GM18526 (cell line): ENCODE measurements at regions not wholly inside any gene's neighbourhood (a gene's known extent, or its start where the extent isn't known, plus 50 kb on each side); places are given as distances from the start of the nearest gene placed in this dataset.

ENCODE experiments used
- POLR2A ChIP-seq: IDR thresholded peaks from 3 replicates; pipeline ENCODE4 v1.6.1; 2011; ENCODE audit not compliant: insufficient read length; ENCODE audit errors: extremely low read depth

DNA sequence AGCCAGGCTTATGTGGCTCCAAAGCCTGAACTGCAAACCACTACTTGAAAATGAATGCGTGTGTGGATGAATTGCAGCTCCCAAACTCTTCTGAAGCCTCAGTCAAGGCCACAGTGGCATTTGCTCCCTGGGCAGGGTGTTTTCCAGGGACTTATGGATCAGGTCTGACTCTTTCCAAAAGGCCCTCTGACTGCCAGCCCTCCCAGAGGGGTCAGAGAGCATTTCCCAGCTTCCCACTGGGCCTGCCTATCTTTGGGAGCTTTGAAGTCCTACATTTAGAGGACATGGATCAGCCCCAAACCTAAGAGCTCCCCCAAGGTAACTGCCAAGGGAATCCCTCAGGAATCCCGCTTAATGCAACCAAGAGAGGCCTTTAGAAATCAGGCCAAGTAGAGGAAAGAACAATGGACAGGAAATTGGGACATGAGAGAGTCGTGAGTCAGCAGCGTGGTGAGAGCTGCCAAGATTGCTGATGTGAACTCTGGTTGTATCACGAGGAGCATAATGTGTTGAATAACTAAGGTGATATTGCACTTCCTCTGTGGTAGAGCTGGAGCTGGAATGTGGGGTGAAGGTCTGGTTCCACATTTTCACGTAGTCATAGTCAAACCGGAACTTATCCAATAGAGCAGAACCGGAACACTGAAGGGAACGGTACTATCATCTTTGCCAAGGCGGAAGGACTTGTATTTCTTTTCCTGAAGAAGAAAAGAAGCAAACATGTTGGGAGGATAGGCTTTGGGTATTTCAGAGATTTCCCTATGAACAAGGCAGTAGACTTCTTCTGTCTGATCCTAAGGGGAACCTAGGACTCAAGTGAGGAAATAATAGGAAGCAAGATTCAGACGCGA, 99.4 kb upstream of the JUN start:
- TF ChIP-seq POLR2A, result no peak

DNA sequence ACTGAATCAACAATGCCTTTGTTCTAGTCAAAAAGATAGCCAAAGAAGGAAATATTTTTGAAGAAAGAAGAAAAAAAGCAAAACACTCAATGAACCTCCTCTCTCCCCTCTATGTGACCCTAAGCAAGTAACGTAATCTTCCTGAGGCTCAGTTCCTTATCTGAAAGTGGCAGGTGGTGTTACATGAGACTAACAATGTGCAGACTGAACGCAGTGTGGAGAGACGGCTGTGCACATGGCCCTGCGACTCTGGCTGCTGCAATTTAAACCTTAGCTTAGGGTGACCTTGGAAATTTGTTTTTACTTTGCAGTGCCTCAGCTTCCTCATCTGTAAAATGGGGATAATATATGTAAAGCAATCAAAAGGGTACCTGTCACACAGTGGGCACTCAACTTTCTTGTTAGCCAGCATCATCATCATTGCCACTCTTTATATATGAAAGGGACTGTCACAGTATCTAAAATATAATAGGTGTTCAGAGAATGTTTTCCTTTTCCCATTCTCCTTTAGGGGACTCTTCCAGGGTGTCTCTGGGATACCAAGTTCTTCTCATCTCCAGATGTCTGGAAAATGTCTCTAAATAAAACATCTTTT, 100.1 kb upstream of the JUN start:
- no peak for TF ChIP-seq POLR2A

DNA sequence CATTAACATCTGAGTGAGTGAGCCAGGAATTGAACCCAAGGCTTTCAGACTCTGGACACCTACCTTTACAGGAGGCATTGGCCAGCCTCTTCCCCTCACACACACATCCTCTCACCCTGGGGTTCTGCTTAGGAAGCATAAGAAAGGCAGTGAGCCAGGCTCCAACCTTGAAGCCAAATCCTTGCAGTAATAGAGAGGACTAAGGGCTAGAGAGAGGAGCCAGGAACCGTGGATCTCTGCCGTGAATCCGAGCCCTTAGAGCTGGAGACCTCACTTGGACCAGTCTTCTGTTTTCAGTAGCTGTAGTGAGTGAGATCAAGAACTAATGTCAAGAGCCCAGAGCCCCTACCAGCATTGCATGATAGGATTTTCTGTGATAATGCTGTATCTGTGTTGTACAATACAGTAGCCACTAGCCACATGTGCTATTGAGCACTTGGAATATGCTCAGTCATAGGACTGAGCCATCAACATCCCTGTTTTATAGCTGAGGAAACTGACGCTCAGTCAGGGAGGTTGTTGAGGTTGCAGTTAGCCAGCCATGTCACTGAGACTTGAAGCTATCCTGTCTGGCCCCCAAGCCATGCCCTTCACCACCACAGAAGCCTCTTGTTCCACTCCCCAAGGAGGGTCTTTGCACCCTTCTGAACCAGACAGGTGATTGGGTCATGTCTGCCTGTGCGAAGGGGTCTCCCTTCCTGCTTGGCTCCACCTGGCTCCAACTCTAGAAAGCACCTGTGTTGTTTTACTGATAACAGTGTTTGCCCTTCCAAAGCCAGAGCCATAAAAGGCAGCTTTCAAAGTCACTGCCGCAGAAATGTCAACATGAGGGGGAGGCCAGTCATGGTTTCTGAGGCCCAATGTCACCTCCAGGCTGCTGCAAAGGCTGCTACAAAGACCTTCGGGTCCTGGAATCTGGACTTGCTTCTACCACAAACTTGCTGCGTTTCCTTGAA, 101.1 kb upstream of the JUN start:
- TF ChIP-seq POLR2A, result no peak

DNA sequence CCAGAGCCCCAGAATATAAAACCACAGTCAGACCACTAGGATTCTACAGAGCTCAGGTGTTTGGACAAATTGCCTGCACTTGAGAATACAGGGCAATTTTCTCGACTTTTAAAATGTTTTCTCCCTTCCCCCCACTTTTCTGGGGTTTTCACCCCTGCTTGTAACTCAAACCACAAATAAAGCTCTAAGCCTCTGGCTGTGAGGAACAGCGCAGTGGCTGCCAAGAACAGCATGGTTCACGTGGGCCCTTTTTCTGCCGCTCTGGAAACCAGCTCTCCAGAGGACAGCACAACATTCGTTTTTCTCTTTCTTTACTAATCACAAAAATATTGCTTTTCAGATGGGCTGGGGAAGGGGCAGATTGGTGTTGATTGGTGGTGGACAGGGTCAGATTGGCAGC, 102.2 kb upstream of the JUN start:
- TF ChIP-seq POLR2A, result no peak

DNA sequence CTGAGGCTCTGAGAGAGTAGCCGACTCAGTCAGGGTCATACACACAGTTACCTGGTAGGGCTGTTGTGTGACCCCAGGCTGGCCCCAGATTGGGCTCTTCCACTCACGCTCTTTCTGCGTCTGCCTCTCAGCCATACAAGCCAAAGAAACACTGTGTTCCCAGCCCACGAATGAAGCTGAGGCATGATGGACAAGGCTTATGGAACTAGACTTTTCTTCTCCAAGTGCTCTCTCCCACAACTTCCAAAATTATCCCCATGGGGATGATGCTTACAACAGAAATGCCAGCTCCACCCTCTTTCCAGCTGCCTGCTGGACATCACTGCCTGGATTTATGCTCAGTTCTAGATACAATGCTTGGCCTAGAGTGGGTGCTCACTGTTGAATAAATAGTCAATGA, 102.8 kb upstream of the JUN start:
- no peak for TF ChIP-seq POLR2A

DNA sequence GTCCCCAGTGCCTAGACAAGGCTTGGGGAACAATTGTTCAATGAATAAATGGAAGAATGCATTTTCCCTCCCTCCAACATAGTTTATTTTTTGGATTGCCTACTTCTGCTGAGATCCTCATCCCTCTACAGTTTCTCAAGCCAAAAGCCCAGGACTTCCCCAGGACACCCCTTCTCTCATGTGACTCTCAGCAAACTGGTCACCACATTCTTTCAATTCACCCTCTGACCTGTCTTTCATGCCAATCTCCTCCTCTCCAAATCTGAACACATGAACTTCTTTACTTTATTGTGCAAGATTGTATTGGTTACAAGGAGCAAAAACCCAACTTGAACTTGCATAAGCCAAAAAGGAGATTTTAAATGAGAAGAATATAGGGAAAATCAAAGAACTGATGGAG, 103.2 kb upstream of the JUN start:
- TF ChIP-seq POLR2A, result no peak

DNA sequence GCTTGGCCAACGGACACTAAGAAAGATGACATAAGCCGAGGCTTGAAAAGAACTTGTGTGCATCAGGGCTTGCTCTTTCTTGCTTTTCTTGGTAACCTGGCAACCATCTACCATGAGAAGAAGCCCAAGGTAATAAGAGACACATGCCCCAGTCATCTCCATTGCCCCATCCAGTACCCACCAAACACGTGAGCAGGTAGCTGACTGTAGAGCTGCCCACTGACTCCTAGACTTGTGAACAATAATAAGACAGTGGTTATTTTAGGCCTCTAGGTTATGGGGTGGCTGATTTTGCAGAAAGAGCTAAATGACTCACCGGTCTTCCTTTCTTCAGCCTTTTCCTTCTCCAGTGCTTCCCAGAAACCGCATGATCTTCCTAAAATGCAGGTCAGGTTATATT, 105.0 kb upstream of the JUN start:
- no peak for TF ChIP-seq POLR2A

DNA sequence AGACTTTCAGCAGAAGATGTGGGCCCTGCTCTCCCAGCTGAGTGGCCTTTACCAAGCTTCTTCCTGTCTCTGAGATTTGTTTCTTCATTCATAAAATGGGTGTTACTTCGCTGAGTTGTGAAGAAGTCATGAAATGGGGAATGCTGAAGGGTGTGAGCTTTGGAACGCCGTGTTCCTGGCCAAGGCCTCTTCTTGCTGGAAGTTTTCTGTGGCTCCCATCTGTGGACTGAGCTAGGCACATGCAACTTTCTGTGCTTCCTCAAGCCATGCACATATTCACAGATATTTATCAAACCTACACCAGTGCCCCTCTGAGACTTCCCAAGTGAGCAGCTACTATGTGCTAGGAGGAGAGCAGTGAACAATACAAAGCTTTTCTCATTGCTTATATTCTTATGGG, 106.3 kb upstream of the JUN start:
- no peak for TF ChIP-seq POLR2A

DNA sequence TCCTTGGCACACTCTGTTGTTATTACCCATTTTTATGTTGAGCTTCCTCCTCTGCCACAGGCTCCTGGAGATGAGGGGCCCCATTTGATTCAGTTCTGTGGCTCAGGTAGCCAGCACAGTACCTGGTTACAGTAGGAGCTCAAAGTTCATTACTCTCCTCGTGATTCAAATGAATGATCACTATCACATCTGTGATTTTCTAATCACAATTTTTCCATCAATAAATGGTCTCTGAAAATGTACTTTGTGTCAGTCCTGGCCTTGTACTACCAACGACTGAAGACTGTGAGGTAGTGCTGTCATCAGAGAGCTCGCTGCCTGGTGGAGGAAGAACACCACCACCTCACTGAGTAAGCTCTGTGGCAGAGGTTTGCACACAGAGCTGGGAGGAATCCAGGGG, 106.8 kb upstream of the JUN start:
- no peak for TF ChIP-seq POLR2A

DNA sequence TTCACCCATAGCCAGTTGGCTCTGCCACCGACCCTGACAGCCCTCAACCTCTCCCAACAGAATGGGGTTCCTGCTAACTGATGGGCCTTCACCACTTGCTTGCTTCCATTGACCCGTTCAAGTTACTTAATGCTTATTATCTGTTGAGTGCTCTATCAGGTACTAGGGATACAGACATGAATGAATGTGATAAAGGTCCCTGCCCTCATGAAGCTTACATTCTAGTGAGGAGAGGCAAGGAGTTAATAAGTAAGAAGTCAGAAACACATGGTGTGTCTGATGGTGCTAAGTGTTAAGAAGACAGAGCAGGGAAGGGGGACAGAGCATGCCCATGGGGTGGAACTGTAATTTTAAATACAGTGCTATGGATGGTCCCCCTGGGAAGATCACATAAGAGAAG, 107.5 kb upstream of the JUN start:
- no peak for TF ChIP-seq POLR2A

DNA sequence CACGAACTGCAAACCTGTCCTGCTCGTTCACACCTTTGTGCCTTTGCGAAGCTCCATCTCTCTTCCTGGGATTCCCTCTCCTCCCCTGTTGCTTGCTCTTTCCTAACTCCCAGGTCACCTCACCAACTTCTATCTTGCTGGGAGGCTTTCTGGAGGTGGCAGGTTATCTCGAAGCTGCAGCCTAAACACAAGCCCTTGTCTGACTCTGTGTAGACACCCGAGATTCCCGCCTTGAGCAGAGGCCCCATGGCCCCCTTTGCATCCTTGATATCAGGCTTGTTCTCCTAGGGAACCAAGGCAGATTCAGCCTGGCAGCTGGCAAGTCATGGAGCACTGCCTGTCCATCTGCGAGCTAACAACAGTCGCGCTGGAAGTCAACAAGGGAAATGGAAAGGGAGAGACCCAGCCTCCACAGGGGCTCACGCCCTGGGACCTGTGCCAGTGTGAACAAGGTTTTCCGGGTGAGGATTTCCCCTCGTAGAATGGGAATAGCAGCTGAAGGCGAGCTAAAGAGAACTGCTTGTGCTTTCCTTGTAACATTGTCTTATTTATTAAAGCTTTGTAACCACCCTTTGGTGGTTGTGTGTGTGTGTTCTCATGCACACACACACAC, 109.5 kb upstream of the JUN start:
- no peak for TF ChIP-seq POLR2A

DNA sequence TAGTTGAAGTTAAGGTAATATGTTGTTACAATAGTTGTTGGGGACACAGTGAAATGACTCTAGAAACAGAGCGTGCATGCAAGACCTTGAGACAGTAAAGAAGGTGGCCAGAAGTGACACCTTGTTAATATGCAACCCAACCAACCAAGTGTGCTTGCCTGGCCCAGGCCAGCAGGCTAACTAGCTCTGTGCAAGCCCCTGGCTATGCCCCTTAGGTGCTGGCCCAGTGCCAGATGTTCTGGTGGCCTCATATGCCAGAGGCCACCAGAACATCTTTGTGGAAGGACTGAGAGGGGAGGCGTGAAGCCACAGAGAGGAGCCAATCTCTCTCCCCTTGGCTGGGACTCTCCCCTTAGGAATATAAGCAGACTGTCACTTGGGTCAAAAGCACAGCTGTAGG, 111.2 kb upstream of the JUN start:
- TF ChIP-seq POLR2A, result no peak

DNA sequence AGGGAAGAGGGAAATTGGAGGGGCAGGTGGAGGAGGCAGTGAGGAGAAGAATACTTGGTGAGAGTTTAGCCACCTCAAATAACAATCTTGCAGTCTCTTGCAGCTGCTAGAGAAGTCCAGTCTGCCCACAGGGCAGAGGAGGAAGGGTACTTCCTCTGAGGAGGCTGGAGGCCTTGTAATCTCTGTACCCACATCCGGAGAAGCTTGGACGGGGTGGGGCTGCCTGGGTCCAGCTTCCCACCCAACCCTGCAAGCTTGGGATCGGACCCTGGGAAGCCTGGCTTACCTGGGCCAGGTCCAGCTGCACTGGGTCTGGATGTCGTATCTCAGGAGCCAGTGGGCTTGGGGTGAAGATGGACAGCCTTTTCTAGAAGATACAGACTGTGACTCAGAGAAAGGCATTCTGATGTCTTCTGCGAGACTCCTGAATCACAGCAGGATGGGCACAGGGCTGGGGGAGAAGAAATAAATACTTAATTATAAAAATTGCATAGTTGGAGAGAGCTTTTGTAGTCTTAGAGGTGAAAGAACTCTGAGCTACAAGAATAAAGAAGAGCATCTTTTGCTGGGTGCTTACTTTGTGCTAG, 111.8 kb upstream of the JUN start:
- TF ChIP-seq POLR2A, result no peak

DNA sequence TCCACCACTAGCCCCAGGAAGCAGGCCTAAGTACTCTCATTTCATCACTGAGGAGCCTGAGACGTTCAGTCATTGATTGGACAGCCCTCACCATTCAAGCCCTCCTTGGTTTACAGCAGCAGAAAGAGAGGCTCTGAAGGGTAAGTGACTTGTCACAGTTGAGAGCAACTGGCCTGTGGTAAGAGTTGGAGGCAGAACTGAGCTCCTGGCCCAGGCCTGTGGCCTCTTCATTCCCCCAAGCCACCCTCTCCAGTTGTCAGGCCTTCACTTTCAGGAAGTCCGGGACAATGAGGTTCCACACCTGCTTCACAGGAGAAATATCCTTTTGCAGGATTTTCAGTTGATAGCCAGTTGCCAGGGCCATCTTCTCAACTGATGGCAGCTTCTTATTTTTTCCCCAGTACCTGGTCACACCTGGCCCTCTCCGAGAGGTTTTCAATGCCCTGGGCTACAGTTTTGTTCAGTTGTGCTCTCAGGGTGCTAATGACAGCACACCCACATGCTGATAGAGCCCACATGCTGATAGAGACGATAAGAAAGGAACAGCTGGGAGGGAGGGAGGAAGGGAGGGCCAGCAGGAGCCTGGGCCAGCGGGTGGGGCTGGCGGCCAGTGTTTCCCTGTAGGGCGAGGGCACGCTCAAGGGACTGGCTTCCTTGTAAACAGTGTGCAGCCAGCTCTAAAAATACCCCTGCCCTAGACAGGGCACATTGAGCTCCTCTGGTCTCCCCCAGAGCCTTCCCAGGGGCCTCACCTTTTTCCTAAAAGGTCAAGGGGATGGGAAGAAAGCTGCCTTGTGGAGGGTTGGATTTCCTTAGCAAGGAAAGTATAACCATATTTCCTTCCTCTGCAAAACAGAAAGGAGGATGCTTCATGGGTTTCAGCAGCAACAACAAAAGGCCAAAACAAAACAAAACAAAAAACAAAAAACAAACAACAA, 112.7 kb upstream of the JUN start:
- TF ChIP-seq POLR2A, result no peak
